Hepatocyte (in vitro differentiated cells): ENCODE measurements at regions not wholly inside any gene's neighbourhood (a gene's known extent, or its start where the extent isn't known, plus 50 kb on each side); places are given as distances from the start of the nearest gene placed in this dataset.

ENCODE experiments used
- DNase-seq: peaks from one replicate; pipeline ENCODE4 v3.0.0-alpha.2; 2016; ENCODE audit warnings: low spot score
- H2AFZ ChIP-seq: fragments of 200-600 bp; sonication (generic); 2 replicates; pipeline ENCODE4 v1.6.0; 2016; ENCODE audit warnings: antibody characterized with exemption, mild to moderate bottlenecking
- H3K27ac ChIP-seq: fragments of 200-600 bp; sonication (generic); 2 replicates; pipeline ENCODE4 v1.5.1; 2016; ENCODE audit warnings: mild to moderate bottlenecking
- H3K27me3 ChIP-seq: fragments of 200-600 bp; sonication (generic); 2 replicates; pipeline ENCODE4 v1.6.1; 2016
- H3K36me3 ChIP-seq: fragments of 200-600 bp; sonication (generic); replicated peaks from 2 replicates; pipeline ENCODE4 v1.5.1; 2016; ENCODE audit warnings: low read depth; ENCODE audit not compliant: insufficient read depth
- H3K4me1 ChIP-seq: fragments of 200-600 bp; sonication (generic); 2 replicates; pipeline ENCODE4 v1.5.1; 2016; ENCODE audit warnings: mild to moderate bottlenecking, moderate library complexity; ENCODE audit not compliant: insufficient read depth
- H3K4me2 ChIP-seq: fragments of 200-600 bp; sonication (generic); 2 replicates; pipeline ENCODE4 v1.6.0; 2016
- H3K4me3 ChIP-seq: fragments of 200-600 bp; sonication (generic); 2 replicates; pipeline ENCODE4 v1.5.1; 2016; ENCODE audit warnings: mild to moderate bottlenecking
- H3K79me2 ChIP-seq: fragments of 200-600 bp; sonication (generic); 2 replicates; pipeline ENCODE4 v1.6.0; 2017; ENCODE audit warnings: mild to moderate bottlenecking
- H3K9me2 ChIP-seq: fragments of 200-600 bp; sonication (generic); replicated peaks from 2 replicates; pipeline ENCODE4 v1.6.0; 2017; ENCODE audit warnings: mild to moderate bottlenecking; ENCODE audit not compliant: insufficient read depth
- H3K9me3 ChIP-seq: fragments of 200-600 bp; sonication (generic); 2 replicates; pipeline ENCODE4 v1.5.1; 2016; ENCODE audit warnings: low read depth, mild to moderate bottlenecking
- H4K20me1 ChIP-seq: fragments of 200-600 bp; sonication (generic); 2 replicates; pipeline ENCODE4 v1.6.0; 2016; ENCODE audit warnings: mild to moderate bottlenecking; ENCODE audit not compliant: insufficient read depth, poor library complexity, severe bottlenecking
- CTCF ChIP-seq: fragments of 200-600 bp; sonication (generic); IDR thresholded peaks from 2 replicates; pipeline ENCODE4 v1.5.1; 2016; ENCODE audit warnings: antibody characterized with exemption, mild to moderate bottlenecking; ENCODE audit not compliant: poor library complexity
- EZH2 ChIP-seq: fragments of 200-600 bp; sonication (generic); IDR thresholded peaks from 2 replicates; pipeline ENCODE4 v1.6.1; 2016; ENCODE audit warnings: antibody characterized with exemption, mild to moderate bottlenecking, borderline replicate concordance
- EZH2phosphoT487 ChIP-seq: fragments of 200-600 bp; sonication (generic); IDR thresholded peaks from one replicate; pipeline ENCODE4 v1.6.1; 2018; ENCODE audit warnings: antibody characterized with exemption, mild to moderate bottlenecking, low read depth, moderate library complexity; ENCODE audit not compliant: unreplicated experiment, severe bottlenecking
- WGBS: methylation state at CpG from one replicate; pipeline ENCODE4 v1.1.6; 2016; ENCODE audit warnings: low lambda C conversion rate; ENCODE audit errors: missing lambda C conversion rate; 5-methylcytosine and 5-hydroxymethylcytosine counted together

- no peak for DNase-seq
- Histone ChIP-seq H3K27me3 (no peaks in the 10 kb centered on the region), H3K4me2 (no peak overlapping the region), H3K9me3 (no peaks in the 10 kb centered on the region), H3K4me3 (no peak overlapping the region), H2AFZ (no peak overlapping the region), H3K9me2 (no peaks in the 10 kb centered on the region), H3K4me1 (no peaks in the 10 kb centered on the region), H3K79me2 (no peaks in the 10 kb centered on the region), H3K36me3 (no peaks in the 10 kb centered on the region), H4K20me1 (no peaks in the 10 kb centered on the region), H3K27ac (no peak overlapping the region)
- 85% methylated on average over 2 of the region's 2 CpGs for WGBS
- TF ChIP-seq EZH2phosphoT487 (no peak), EZH2 (no peak), CTCF (no peak)
Measured at GRCh38 chr9:107103621-107104020, 179.5 kb upstream of the RAD23B start.

- Histone ChIP-seq H3K9me3 (no peaks in the 10 kb centered on the region), H3K36me3 (no peaks in the 10 kb centered on the region), H3K9me2 (no peaks in the 10 kb centered on the region), H3K27me3 (no peaks in the 10 kb centered on the region), H2AFZ (no peak overlapping the region), H3K27ac (no peak overlapping the region), H3K4me2 (no peak overlapping the region), H3K79me2 (no peaks in the 10 kb centered on the region), H3K4me1 (no peaks in the 10 kb centered on the region), H3K4me3 (no peak overlapping the region), H4K20me1 (no peaks in the 10 kb centered on the region)
- no peak for DNase-seq
- 78% methylated on average over 3 of the region's 3 CpGs for WGBS
- no peak for TF ChIP-seq CTCF
- TF ChIP-seq EZH2phosphoT487, result no peak
Measured at GRCh38 chr9:107105784-107106183, 177.3 kb upstream of the RAD23B start.

GRCh38 chr9:107106416-107106815 lies 176.7 kb upstream of the RAD23B start:
- Histone ChIP-seq H3K27me3 (no peaks in the 10 kb centered on the region), H3K27ac (no peak overlapping the region), H3K9me3 (no peaks in the 10 kb centered on the region), H3K4me2 (no peak overlapping the region), H3K9me2 (no peaks in the 10 kb centered on the region), H3K36me3 (no peaks in the 10 kb centered on the region), H3K79me2 (no peaks in the 10 kb centered on the region), H4K20me1 (no peaks in the 10 kb centered on the region), H2AFZ (no peak overlapping the region), H3K4me1 (no peaks in the 10 kb centered on the region), H3K4me3 (no peak overlapping the region)
- DNase-seq, result no peak
- TF ChIP-seq EZH2, result no peak
- no peak for TF ChIP-seq EZH2phosphoT487
- TF ChIP-seq CTCF, result no peak
- 69% methylated on average over 3 of the region's 3 CpGs for WGBS
